ENCODE measurements at regions not wholly inside any gene's neighbourhood (a gene's known extent, or its start where the extent isn't known, plus 50 kb on each side); places are given as distances from the start of the nearest gene placed in this dataset.

GRCh38 chr11:70779433-70780245 is 381.3 kb downstream of the CTTN start:
- TF ChIP-seq POLR2A (IDR thresholded peaks at IDR 0.05; ENCODE audit: low read length): no peak
- no peak for TF ChIP-seq GATA1 (IDR thresholded peaks at IDR 0.05; ENCODE audit: low read depth, low read length)

All from erythroblast (primary cell).